H9 (cell line): ENCODE measurements at regions not wholly inside any gene's neighbourhood (a gene's known extent, or its start where the extent isn't known, plus 50 kb on each side); places are given as distances from the start of the nearest gene placed in this dataset.

Experiments used
- DNase-seq: peaks from one replicate; pipeline ENCODE4 v3.0.0-alpha.2; 2017
- H2AFZ ChIP-seq: one replicate; pipeline ENCODE4 v1.6.1; 2013; ENCODE audit warnings: mild to moderate bottlenecking, low read length, control low read depth, moderate library complexity
- H2AK5ac ChIP-seq: 2 replicates; pipeline ENCODE4 v1.6.1; 2013; ENCODE audit warnings: low read length, control low read depth, mixed read lengths; ENCODE audit not compliant: insufficient read length
- H2BK120ac ChIP-seq: one replicate; pipeline ENCODE4 v1.6.1; 2013; ENCODE audit warnings: low read depth, mild to moderate bottlenecking, low read length, control low read depth, inconsistent platforms; ENCODE audit not compliant: poor library complexity, severe bottlenecking
- H2BK12ac ChIP-seq: 2 replicates; pipeline ENCODE4 v1.6.1; 2013; ENCODE audit warnings: low read length, control low read depth, mixed read lengths, low read depth; ENCODE audit not compliant: insufficient read length
- H2BK15ac ChIP-seq: 2 replicates; pipeline ENCODE4 v1.6.1; 2013; ENCODE audit warnings: low read depth, low read length, control low read depth
- H2BK20ac ChIP-seq: one replicate; pipeline ENCODE4 v1.6.1; 2013; ENCODE audit warnings: low read depth, mild to moderate bottlenecking, low read length, control low read depth, inconsistent platforms; ENCODE audit not compliant: poor library complexity, severe bottlenecking
- H2BK5ac ChIP-seq: 2 replicates; pipeline ENCODE4 v1.6.1; 2013; ENCODE audit warnings: low read length, control low read depth, mixed read lengths; ENCODE audit not compliant: insufficient read length
- H3K14ac ChIP-seq: 2 replicates; pipeline ENCODE4 v1.6.1; 2013; ENCODE audit warnings: low read length, control low read depth; ENCODE audit not compliant: insufficient read depth
- H3K18ac ChIP-seq: 2 replicates; pipeline ENCODE4 v1.6.1; 2013; ENCODE audit warnings: low read depth, mild to moderate bottlenecking, mixed read lengths, low read length, control low read depth; ENCODE audit not compliant: insufficient read length
- H3K23ac ChIP-seq: 2 replicates; pipeline ENCODE4 v1.6.1; 2013; ENCODE audit warnings: low read length, control low read depth, mixed read lengths, low read depth; ENCODE audit not compliant: insufficient read length
- H3K23me2 ChIP-seq: 2 replicates; pipeline ENCODE4 v1.6.1; 2013; ENCODE audit warnings: low read depth, mild to moderate bottlenecking, mixed read lengths, low read length, control low read depth; ENCODE audit not compliant: insufficient read length, poor library complexity, severe bottlenecking
- H3K27ac ChIP-seq: 2 replicates; pipeline ENCODE4 v1.5.1; 2013; ENCODE audit warnings: low read length, control low read depth, mixed read lengths, low read depth; ENCODE audit not compliant: insufficient read length
- H3K27me3 ChIP-seq: 2 replicates; pipeline ENCODE4 v1.6.1; 2013; ENCODE audit warnings: low read length, control low read depth, inconsistent platforms; ENCODE audit not compliant: insufficient read depth
- H3K4ac ChIP-seq: 2 replicates; pipeline ENCODE4 v1.6.1; 2013; ENCODE audit warnings: low read depth, mild to moderate bottlenecking, control low read depth, inconsistent platforms, low read length, moderate library complexity
- H3K4me1 ChIP-seq: 2 replicates; pipeline ENCODE4 v1.6.1; 2013; ENCODE audit warnings: low read length, control low read depth, inconsistent platforms; ENCODE audit not compliant: insufficient read depth
- H3K4me2 ChIP-seq: 2 replicates; pipeline ENCODE4 v1.6.1; 2013; ENCODE audit warnings: low read length, control low read depth, mixed read lengths; ENCODE audit not compliant: insufficient read length, insufficient read depth
- H3K56ac ChIP-seq: 2 replicates; pipeline ENCODE4 v1.6.1; 2013; ENCODE audit warnings: low read depth, mild to moderate bottlenecking, mixed read lengths, low read length, control low read depth; ENCODE audit not compliant: insufficient read length
- H3K79me1 ChIP-seq: 2 replicates; pipeline ENCODE4 v1.6.1; 2013; ENCODE audit warnings: low read depth, mild to moderate bottlenecking, moderate library complexity, low read length, control low read depth, inconsistent platforms; ENCODE audit not compliant: insufficient read depth, poor library complexity, severe bottlenecking
- H3K79me2 ChIP-seq: 2 replicates; pipeline ENCODE4 v1.6.1; 2013; ENCODE audit warnings: low read length, control low read depth, inconsistent platforms; ENCODE audit not compliant: insufficient read depth
- H3K9ac ChIP-seq: 2 replicates; pipeline ENCODE4 v1.6.1; 2013; ENCODE audit warnings: low read length, control low read depth, mixed read lengths; ENCODE audit not compliant: insufficient read length; ENCODE audit errors: extremely low read depth
- H3K9me3 ChIP-seq: one replicate; pipeline ENCODE4 v1.6.1; 2013; ENCODE audit warnings: low read depth, low read length, inconsistent platforms; ENCODE audit not compliant: control insufficient read depth
- H3T11ph ChIP-seq: one replicate; pipeline ENCODE4 v1.6.1; 2013; ENCODE audit warnings: mild to moderate bottlenecking, low read length, control low read depth, inconsistent platforms
- H4K20me1 ChIP-seq: one replicate; pipeline ENCODE4 v1.6.1; 2013; ENCODE audit not compliant: control insufficient read depth, insufficient read length, insufficient read depth
- H4K5ac ChIP-seq: 2 replicates; pipeline ENCODE4 v1.6.1; 2013; ENCODE audit warnings: low read depth, mild to moderate bottlenecking, mixed read lengths, low read length, control low read depth; ENCODE audit not compliant: insufficient read length
- H4K8ac ChIP-seq: replicated peaks from 2 replicates; pipeline ENCODE4 v1.6.1; 2013; ENCODE audit warnings: low read length, control low read depth, mixed read lengths, low read depth; ENCODE audit not compliant: insufficient read length
- H4K91ac ChIP-seq: 2 replicates; pipeline ENCODE4 v1.6.1; 2013; ENCODE audit warnings: low read depth, mild to moderate bottlenecking, moderate library complexity, mixed read lengths, low read length, control low read depth; ENCODE audit not compliant: insufficient read length
- H3K27ac Mint-ChIP-seq, 3 experiments: 2 replicates in 2 of 3; 3 replicates in 1 of 3; pipeline ENCODE4 v1.8.0; 2020 to 2021; ENCODE audit warnings: mixed read lengths in 3 of 3, mild to moderate bottlenecking in 1 of 3, moderate library complexity in 1 of 3
- H3K27me3 Mint-ChIP-seq: 2 replicates; pipeline ENCODE4 v1.8.0; 2021; ENCODE audit warnings: low read depth, mild to moderate bottlenecking, moderate library complexity, mixed read lengths
- H3K36me3 Mint-ChIP-seq, 3 experiments: 2 replicates in 2 of 3; 3 replicates in 1 of 3; pipeline ENCODE4 v1.8.0; 2020 to 2021; ENCODE audit warnings: low read depth in 3 of 3, mixed read lengths in 3 of 3; ENCODE audit not compliant: insufficient read depth in 1 of 3
- H3K4me1 Mint-ChIP-seq, 2 experiments: 2 replicates each; pipeline ENCODE4 v1.8.0; 2020; ENCODE audit warnings: mixed read lengths in 2 of 2
- H3K4me3 Mint-ChIP-seq, 2 experiments: 2 replicates in 1 of 2; 3 replicates in 1 of 2; pipeline ENCODE4 v1.8.0; 2020 to 2021; ENCODE audit warnings: mild to moderate bottlenecking in 2 of 2, mixed read lengths in 2 of 2, moderate library complexity in 1 of 2
- H3K9me3 Mint-ChIP-seq, 2 experiments: 2 replicates in 1 of 2; 3 replicates in 1 of 2; pipeline ENCODE4 v1.8.0; 2020; ENCODE audit warnings: mild to moderate bottlenecking in 2 of 2, mixed read lengths in 2 of 2, moderate library complexity in 1 of 2
- WGBS: extraction: QIAGEN DNeasy Blood & Tissue Kit; methylation state at CpG from one replicate; pipeline ENCODE4 v1.1.7; 2013; ENCODE audit warnings: missing lambda C conversion rate, low lambda C conversion rate, mixed read lengths; ENCODE audit not compliant: insufficient read length; ENCODE audit errors: extremely low coverage; 5-methylcytosine and 5-hydroxymethylcytosine counted together
- TF ChIP-seq, protein P1 (sequence below): fragments of 200-600 bp; sonication (generic); conservative IDR thresholded peaks from 3 replicates; pipeline ENCODE4 v1.8.0; 2021; ENCODE audit warnings: antibody characterized with exemption, mild to moderate bottlenecking

- Histone ChIP-seq H3K4me2 (no peak overlapping the region), H4K91ac (no peak overlapping the region), H3K14ac (no peak overlapping the region), H2AK5ac (no peak overlapping the region), H3K56ac (no peak overlapping the region), H2BK5ac (no peak overlapping the region), H4K20me1 (no peaks in the 10 kb centered on the region), H2BK12ac (no peak overlapping the region), H3K23me2 (no peaks in the 10 kb centered on the region), H3K9me3 (no peaks in the 10 kb centered on the region), H2BK20ac (no peak overlapping the region), H3K18ac (no peak overlapping the region), H3K9ac (no peak overlapping the region), H3T11ph (no peak overlapping the region), H2BK15ac (no peak overlapping the region), H2BK120ac (no peak overlapping the region), H3K4ac (no peak overlapping the region), H3K4me1 (no peaks in the 10 kb centered on the region; the same call in 1 of the 2 replicates), H2AFZ (no peak overlapping the region), H3K23ac (no peak overlapping the region), H4K5ac (no peak overlapping the region), H3K27ac (no peak overlapping the region), H3K79me1 (no peaks in the 10 kb centered on the region), H3K79me2 (no peaks in the 10 kb centered on the region), H4K8ac (no peak overlapping the region), H3K27me3 (no peaks in the 10 kb centered on the region)
- Mint-ChIP-seq H3K27me3 (no peaks in the 10 kb centered on the region), H3K4me1 (peaks cover 6 to 7% of the 10 kb centered on the region in 2 experiments), H3K36me3 (peaks cover 0 to 2% (median 0%) of the 10 kb centered on the region in 3 experiments; a peak in 1 of 7 replicates), H3K9me3 (peaks cover 0 to 4% of the 10 kb centered on the region in 2 experiments; a peak in 2 of 5 replicates), H3K4me3 (no peak overlapping the region), H3K27ac (no peak overlapping the region)
- TF ChIP-seq, protein P1, sequence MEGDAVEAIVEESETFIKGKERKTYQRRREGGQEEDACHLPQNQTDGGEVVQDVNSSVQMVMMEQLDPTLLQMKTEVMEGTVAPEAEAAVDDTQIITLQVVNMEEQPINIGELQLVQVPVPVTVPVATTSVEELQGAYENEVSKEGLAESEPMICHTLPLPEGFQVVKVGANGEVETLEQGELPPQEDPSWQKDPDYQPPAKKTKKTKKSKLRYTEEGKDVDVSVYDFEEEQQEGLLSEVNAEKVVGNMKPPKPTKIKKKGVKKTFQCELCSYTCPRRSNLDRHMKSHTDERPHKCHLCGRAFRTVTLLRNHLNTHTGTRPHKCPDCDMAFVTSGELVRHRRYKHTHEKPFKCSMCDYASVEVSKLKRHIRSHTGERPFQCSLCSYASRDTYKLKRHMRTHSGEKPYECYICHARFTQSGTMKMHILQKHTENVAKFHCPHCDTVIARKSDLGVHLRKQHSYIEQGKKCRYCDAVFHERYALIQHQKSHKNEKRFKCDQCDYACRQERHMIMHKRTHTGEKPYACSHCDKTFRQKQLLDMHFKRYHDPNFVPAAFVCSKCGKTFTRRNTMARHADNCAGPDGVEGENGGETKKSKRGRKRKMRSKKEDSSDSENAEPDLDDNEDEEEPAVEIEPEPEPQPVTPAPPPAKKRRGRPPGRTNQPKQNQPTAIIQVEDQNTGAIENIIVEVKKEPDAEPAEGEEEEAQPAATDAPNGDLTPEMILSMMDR, result no peak
- no CpG with 5 or more reads among the region's 3 CpGs for WGBS
- no peak for DNase-seq
Observed at GRCh38 chr13:56400774-56401173, 739.9 kb upstream of the PRR20A start.
